COLO668 (cell line): ENCODE measurements at regions not wholly inside any gene's neighbourhood (a gene's known extent, or its start where the extent isn't known, plus 50 kb on each side); places are given as distances from the start of the nearest gene placed in this dataset.
"Not testable (repeated sequence)": the region's sequence is repeated elsewhere in the genome, so short reads cannot be mapped to it uniquely, and the experiment has no call there.

Experiments used
- DNase-seq: peaks from one replicate; lab custom pipeline; 2025; ENCODE audit not compliant: unreplicated experiment; lab: John Stamatoyannopoulos, UW

DNA sequence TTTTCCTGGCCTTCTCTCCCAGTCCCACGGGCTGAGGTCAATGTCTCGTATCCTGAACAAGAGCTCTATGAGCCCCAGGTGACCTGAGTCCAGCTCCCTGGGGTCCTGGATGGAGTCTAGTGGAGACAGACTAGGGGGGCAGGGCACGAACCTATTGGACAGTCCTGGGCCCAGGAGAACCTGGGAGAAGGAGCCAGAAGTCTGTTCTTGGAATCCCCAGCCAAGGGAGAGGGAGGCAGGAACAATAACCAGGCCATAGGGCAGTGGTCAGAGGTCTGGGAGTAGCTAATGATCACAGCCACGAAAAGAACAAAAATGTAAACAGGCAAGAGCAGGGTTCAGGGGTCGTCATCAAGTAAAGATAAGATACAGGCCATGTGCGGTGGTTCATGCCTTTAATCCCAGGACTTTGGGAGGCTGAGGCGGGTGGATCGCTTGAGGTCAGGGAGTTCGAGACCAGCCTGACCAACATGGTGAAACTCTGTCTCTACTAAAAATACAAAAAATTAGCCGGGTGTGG, 60.8 kb downstream of the COPRS start:
- no peak for DNase-seq

GRCh38 chr17:31795941-31796340, 63.1 kb downstream of the COPRS start:
- DNase-seq, result not testable (repeated sequence)

GRCh38 chr17:31794111-31794510, 64.9 kb downstream of the COPRS start:
- DNase-seq, result no peak

- not testable (repeated sequence) for DNase-seq
These were observed 65.4 kb downstream of the COPRS start for GRCh38 chr17:31793634-31794033.

DNA sequence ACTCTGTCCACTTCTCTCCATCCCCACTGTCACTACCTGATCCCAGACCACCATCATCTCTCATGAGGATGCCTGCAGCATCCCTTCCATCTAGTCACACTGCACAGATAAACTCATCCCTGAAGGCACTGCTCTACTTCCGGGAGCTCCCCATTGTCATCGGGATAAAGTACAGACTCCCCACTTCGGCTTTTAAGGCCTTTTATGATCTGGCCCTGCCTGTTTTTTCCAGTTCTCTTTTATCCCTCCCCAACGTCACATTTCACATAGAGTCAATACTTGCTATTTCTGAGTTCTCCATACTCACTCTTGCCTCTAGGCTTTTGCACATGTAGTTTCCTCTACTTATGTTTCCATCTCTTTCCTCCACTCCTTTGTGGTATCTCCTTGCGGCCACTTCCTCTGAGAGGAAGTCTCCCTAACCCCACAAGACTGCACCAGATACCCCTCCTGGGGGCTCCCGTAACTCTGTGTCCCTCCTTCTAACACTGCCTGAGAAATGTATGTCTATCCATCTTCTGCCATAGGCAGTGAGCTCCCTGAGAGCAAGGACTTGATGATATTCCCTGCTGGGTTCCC, 66.9 kb downstream of the COPRS start:
- DNase-seq, result no peak

DNA sequence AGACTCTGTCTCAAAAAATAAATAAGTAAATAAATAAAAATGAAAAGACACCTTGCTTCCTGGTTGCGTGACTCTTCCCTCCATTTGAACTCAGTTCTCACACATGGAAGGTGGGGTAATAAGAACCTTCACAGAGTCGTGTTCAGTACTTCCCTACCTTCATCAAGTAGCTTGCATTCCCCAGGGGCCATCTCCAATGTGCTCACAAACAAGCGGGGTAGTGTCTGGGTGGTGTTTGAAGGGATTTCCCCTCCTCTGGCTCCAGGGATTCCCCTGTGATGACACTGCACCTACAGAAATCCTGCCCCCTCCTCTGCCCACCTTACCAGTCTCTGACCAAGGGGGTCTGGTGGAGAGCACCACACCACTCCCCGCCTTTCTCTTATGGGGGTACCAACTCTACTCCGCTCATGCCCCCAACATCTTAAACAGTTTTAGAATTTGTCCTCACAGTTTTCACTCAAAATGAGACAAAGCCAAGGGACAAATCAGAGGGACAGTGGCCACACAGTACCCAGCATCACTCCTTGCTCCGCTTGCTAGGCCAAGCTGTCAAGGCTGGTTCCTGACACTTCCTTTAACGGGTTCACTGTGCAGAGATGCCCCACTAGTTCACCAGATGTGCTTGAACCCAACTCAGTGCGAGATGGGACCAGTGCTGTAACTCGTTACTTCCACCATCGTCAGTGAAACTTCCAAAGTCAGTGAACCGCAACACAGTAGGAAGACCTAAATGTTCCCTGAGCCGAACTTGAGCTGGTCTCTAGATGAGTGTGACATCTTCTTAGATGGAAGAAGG, 69.1 kb downstream of the COPRS start:
- DNase-seq, result no peak

DNA sequence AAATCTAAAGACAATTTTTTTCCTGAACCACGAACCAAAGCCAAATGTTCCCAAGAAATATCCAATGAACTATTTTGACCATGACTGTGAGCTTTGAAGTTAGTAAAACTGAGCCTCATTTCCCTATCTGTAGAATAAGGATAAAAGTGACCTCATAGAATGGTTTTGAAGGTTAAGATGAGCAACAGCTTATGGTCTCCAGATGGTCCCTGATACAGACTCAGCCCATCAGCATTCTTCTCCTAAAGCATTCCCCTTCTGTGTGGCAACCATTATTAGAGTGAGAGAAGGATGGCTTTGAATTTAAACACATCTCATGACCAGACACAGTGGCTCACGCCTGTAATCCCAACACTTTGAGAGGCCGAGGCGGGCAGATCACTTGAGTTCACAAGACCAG, 70.1 kb downstream of the COPRS start:
- DNase-seq, result no peak

- DNase-seq, result no peak
These were observed 70.5 kb downstream of the COPRS start for GRCh38 chr17:31788571-31788946.

DNA sequence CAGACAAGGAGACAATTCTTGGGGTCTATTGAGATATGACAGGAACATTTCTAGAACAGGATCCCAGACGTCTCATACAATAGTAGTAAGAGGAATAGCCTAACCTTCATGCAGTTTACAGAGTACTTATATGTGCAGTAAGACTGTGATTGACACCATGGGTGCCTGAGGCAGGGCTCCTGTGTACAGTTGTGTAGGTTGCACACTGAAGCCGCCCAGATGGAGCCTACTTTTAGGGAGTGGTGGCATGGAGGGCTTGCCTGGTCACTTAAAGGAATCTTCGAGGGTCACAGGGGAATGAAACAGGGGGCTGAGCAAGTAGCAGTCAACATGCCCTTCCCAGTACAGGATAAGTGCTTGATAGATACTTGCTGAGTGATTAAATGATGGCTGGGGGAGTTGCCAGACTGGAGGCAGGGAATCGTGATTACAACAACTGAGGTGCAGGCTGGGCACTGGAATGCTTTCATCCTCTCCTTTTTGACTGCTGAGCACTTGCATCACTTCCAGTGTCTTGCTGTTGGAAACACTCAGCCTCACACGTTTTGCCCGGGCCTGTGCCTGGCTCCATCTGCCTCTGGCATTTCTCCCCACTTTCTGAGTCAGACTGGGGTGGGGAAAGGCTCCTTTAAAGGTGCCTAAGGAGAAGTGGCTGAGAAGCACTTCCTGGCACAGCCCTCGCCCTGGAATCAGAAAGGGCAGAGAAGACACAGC, 71.0 kb downstream of the COPRS start:
- no peak for DNase-seq

DNA sequence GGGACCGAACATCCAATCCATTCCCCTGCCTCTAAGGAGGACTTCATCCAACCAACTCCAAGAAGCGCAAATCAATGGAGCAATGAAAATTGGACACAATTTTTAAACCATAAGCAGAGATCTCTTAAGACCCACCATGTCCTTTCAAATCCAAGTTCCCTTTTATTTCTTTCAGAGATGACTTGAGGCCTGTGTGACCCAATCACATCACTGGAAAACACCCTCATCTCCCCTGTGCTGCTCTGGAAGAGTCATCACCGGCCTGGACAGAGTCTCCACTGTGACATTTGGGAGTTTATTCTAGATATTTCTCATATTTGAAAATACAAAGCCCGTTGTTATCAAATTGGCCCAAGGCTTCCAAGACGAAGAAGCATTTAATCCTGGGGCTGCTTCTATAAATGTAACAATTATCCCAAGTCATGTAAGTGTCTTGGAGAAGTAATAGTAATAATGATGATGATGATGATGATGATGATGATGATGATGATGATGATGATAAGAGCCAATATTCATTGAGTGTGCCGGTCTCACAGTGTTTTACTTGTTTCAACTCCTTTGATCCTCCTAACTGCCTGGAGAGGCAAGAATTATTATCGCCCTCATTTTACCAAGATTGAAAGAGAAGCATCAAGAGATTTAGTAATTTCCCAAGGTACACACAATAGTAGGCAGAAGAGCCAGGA, 72.1 kb downstream of the COPRS start:
- DNase-seq, result no peak

- DNase-seq, result no peak
These were observed 78.6 kb downstream of the COPRS start for GRCh38 chr17:31780483-31780882.

DNA sequence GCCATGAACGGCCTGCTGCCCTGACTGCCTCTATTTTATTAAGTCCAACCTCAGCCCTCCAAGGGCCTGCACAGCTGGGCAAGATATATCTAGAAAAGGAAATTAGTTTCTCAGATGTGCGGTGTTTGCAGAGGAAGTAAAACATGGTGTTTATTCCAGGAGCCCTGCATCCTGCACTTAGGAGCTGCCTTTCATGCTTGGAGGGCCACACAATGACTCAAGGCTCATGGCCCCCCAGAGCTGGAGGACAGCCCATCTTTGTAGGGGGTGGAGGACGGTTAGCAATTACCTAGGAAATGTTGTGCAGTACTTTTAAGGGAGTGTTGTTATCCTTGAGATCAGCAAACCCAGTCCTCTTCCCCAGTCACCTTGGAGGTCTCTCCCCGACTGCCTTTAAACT, 80.5 kb downstream of the COPRS start:
- no peak for DNase-seq

- not testable (repeated sequence) for DNase-seq
These were observed 87.7 kb downstream of the COPRS start for GRCh38 chr17:31771328-31771727.

DNA sequence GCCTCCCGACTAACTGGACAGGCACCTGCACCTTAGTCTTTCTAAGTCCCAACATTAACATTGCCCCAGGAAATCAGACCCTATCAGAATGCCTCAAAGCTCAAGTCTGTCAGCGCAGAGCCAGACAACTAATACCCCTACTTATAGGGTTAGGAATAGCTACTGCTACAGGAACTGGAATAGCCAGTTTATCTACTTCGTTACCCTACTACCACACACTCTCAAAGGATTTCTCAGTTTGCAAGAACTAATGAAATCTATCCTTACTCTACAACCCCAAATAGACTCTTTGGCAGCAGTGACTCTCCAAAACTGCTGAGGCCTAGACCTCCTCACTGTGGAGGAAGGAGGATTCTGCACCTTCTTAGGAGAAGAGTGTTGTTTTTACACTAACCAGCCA, 88.5 kb downstream of the COPRS start:
- DNase-seq, result not testable (repeated sequence)

- not testable (repeated sequence) for DNase-seq
These were observed 97.1 kb downstream of the COPRS start for GRCh38 chr17:31761836-31762510.

GRCh38 chr17:31758646-31759045, 100.4 kb downstream of the COPRS start:
- no peak for DNase-seq

DNA sequence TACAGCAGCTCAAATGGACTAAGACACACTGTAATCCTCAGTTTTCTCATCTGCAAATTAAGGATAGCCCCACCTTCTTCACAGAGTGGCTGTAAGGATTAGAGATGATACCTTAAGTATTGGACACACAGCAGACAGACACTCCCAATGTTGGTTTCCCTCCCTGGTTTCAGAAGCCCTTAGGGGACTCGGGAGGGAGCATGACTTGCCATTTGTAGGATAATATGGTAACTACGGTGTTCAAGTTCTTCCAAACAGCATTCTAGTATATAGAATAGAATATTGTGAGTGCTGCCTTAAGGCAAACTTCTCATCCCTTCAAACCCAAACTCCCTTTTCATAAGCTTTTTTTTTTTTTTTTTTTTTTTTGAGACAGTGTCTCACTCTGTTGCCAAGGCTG, 101.9 kb downstream of the COPRS start:
- no peak for DNase-seq

DNA sequence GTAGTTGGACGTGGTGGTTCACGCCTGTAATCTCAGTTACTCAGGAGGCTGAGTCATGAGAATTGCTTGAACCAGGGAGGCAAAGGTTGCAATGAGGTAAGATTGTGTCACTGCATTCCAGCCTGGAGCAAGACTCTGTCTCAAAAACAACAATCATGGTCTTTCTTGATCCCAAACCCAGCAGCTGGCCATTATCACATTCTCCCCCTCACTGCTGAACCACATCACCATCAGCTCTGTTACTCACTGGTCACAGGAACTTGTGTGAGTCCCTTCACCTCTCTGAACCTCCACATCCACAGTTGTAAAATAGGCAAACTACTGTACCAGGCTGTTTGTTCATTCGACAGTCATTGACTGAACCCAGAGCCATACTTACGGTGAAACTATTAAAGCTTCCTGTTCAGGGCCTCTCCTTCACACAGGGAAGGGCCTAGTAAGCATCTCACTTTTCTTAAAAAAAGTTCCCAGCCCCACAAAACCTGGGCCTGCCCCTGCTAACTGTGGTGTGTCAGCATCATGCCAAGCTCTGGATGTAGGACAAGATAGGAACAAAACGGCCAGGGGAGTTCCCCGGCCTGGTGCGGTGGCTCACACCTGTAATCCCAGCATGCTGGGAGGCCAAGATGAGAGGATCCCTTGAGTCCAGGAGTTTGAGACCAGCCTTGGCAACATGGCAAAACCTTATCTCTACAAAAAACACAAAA, 104.7 kb downstream of the COPRS start:
- no peak for DNase-seq

DNA sequence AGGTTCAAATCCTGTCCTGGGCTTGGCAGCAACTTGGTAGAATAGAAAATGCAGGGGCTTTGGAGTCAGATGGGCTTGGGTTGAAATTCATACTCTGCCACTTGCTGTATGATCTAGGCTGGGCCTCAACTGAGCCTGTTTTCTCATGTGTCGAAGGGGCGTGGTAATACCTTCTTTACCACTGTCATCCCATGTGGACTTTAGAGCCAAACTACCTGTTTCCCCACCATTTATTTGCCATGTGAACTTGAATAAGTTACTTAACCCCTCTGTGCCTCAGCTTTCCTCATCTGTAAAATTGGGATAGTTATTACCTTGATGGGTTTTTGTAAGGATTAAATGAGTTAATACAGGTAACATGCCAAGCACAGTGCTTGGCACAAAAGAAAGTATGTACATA, 106.0 kb downstream of the COPRS start:
- no peak for DNase-seq

DNA sequence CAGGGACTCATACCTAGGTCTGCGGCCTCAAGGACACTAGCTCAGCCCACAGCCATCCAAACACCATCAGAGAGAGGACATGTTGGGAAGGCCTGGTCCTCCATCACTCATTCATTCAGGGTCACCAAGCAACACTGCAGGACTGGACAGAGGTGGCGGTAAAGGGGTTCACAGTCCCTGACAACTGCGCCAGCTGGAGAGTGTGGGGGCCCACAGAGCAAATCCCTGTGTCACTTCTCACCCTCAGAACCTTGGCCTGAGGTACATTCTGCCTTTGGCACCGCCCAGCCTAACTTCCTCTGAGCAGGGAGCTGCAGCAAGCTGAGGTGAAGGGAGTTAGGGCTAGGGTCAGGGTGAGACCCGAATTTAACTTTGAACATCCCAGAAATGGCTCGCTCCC, 106.5 kb downstream of the COPRS start:
- DNase-seq, result no peak
